ENCODE measurements at regions not wholly inside any gene's neighbourhood (a gene's known extent, or its start where the extent isn't known, plus 50 kb on each side); places are given as distances from the start of the nearest gene placed in this dataset.
"Not testable (repeated sequence)": the region's sequence is repeated elsewhere in the genome, so short reads cannot be mapped to it uniquely, and the experiment has no call there.

DNA sequence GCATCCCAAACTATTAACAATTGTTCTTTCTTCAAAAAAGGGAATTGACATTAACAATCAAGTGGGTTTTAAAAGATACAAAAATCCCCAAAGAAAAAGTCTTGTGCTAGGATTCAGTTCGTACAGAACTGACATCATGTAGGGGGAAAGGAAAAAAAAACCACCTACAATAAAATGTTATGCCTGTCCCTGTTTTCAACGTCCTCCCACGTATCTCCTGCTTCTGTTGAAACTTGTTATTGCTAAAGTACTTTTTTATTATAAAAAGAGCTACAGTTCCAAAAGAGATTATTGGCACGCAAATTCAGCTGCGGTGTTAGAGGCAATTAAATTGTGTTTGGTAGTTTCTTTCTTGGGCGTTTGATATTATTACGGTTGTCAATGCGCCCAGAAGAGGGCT lies 102.8 kb upstream of the PHACTR1 start:
- no peak overlapping the region for H3K27ac Mint-ChIP-seq
- no peaks in the 10 kb centered on the region for H3K9me3 Mint-ChIP-seq
- H3K27me3 Mint-ChIP-seq = peaks cover 3% of the 10 kb centered on the region
- H3K36me3 Mint-ChIP-seq = no peaks in the 10 kb centered on the region
- ChIA-PET POLR2A (no interaction called here), CTCF (no interaction called here)
- intact Hi-C loops (cut with micrococcal nuclease) = no loop called here
- no peak overlapping the region for H3K4me3 Mint-ChIP-seq
- no peak for DNase-seq
- H3K4me1 Mint-ChIP-seq (ENCODE audit: low read depth) = no peaks in the 10 kb centered on the region

DNA sequence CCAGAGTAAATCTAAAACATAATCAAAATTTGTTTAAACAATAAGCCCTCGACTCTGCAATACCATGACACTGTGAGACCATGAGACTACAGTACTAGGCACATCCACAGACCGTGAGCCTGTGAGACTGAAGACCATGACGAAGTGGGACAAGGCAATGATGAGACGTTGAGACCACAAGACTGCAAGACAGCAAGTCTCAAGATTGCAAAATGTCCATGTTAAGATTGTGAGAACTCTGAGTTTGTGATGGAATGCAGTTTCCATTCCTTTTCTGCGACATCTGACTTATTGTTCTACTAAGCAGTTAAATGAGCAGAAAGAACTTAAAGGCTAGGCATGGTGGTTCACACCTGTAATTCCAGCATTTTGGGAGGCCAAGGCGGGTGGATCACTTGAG lies 102.1 kb upstream of the PHACTR1 start:
- H3K4me1 Mint-ChIP-seq (ENCODE audit: low read depth) = no peaks in the 10 kb centered on the region
- no peaks in the 10 kb centered on the region for H3K36me3 Mint-ChIP-seq
- CTCF ChIA-PET = no interaction called here
- no peaks in the 10 kb centered on the region for H3K9me3 Mint-ChIP-seq
- intact Hi-C loops (cut with micrococcal nuclease) = no loop called here
- no peak overlapping the region for H3K4me3 Mint-ChIP-seq
- POLR2A ChIA-PET = no interaction called here
- DNase-seq = no peak
- H3K27ac Mint-ChIP-seq = no peak overlapping the region
- peaks cover 3% of the 10 kb centered on the region for H3K27me3 Mint-ChIP-seq

DNA sequence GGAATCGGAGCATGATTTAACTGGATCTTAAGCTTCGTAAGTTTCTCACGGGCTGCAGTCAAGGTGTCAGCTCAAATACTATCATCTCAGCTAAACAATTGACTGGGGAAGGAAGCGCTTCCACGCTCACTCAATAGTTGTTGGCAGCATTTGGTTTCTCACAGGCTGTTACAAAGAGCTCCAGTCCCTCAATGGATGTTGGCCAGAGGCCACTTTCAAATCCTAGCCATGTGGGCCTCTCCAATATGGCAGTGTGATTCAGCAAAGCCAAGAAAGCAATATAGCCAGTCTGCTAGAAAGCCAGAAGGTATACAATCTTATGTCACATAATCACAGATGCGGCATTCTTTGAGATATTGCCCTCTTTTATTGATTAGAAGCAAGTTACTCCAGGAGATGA lies 98.3 kb upstream of the PHACTR1 start:
- Mint-ChIP-seq H3K4me3 (no peak overlapping the region), H3K27me3 (peaks cover 1% of the 10 kb centered on the region), H3K9me3 (no peaks in the 10 kb centered on the region), H3K36me3 (no peaks in the 10 kb centered on the region), H3K27ac (no peak overlapping the region), H3K4me1 (ENCODE audit: low read depth) (no peaks in the 10 kb centered on the region)
- intact Hi-C loops (cut with micrococcal nuclease) = no loop called here
- POLR2A ChIA-PET = no interaction called here
- no peak for DNase-seq
- CTCF ChIA-PET = interaction anchor here (1.1 kb wide), 1 partner anchor 12 kb away, joined by 3 read pairs; no protein-coding TSS in a partner anchor

DNA sequence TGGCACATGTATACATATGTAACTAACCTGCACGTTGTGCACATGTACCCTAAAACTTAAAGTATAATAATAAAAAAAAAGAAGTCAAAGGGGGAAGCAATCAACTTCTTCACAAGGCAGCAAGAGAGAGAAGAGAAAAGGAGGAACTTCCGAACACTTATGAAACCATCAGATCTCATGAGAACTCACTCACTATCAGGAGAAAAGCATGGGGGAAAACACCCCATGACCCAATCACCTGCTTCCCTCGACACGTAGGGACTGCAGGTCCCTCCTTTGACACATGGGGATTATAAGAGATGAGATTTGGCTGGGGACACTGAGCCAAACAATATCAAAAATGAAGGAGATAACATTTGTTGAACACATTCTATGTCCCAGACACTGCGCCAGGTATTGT lies 94.8 kb upstream of the PHACTR1 start:
- ChIA-PET POLR2A (no interaction called here), CTCF (no interaction called here)
- Mint-ChIP-seq H3K4me3 (no peak overlapping the region), H3K27me3 (no peaks in the 10 kb centered on the region), H3K9me3 (no peaks in the 10 kb centered on the region), H3K36me3 (no peaks in the 10 kb centered on the region), H3K4me1 (ENCODE audit: low read depth) (no peaks in the 10 kb centered on the region), H3K27ac (no peak overlapping the region)
- no peak for DNase-seq
- intact Hi-C loops (cut with micrococcal nuclease) = no loop called here

GRCh38 chr6:12622566-12622965 lies 94.0 kb upstream of the PHACTR1 start:
- POLR2A ChIA-PET = no interaction called here
- H3K27ac Mint-ChIP-seq = no peak overlapping the region
- H3K27me3 Mint-ChIP-seq = no peaks in the 10 kb centered on the region
- intact Hi-C loops (cut with micrococcal nuclease) = no loop called here
- CTCF ChIA-PET = no interaction called here
- no peaks in the 10 kb centered on the region for H3K36me3 Mint-ChIP-seq
- DNase-seq = no peak
- H3K9me3 Mint-ChIP-seq = no peaks in the 10 kb centered on the region
- no peaks in the 10 kb centered on the region for H3K4me1 Mint-ChIP-seq (ENCODE audit: low read depth)
- no peak overlapping the region for H3K4me3 Mint-ChIP-seq

- CTCF ChIA-PET = no interaction called here
- Mint-ChIP-seq H3K4me3 (no peak overlapping the region), H3K36me3 (no peaks in the 10 kb centered on the region), H3K9me3 (no peaks in the 10 kb centered on the region), H3K4me1 (ENCODE audit: low read depth) (no peaks in the 10 kb centered on the region), H3K27me3 (no peaks in the 10 kb centered on the region), H3K27ac (no peak overlapping the region)
- POLR2A ChIA-PET = no interaction called here
- intact Hi-C loops (cut with micrococcal nuclease) = no loop called here
- DNase-seq = no peak
Measured at GRCh38 chr6:12624142-12624837, 92.3 kb upstream of the PHACTR1 start.

- ChIA-PET POLR2A (no interaction called here), CTCF (interaction anchor here (0.7 kb wide), 1 partner anchor 22 kb away, joined by 3 read pairs; no protein-coding TSS in a partner anchor)
- no peaks in the 10 kb centered on the region for H3K4me1 Mint-ChIP-seq (ENCODE audit: low read depth)
Measured at GRCh38 chr6:12627053-12627452, 89.5 kb upstream of the PHACTR1 start.

GRCh38 chr6:12628327-12628726 lies 88.2 kb upstream of the PHACTR1 start:
- Mint-ChIP-seq H3K4me1 (ENCODE audit: low read depth) (no peaks in the 10 kb centered on the region), H3K27me3 (no peaks in the 10 kb centered on the region), H3K27ac (no peak overlapping the region), H3K36me3 (no peaks in the 10 kb centered on the region), H3K4me3 (no peak overlapping the region), H3K9me3 (no peaks in the 10 kb centered on the region)
- no peak for DNase-seq
- CTCF ChIA-PET = interaction anchor here (0.7 kb wide), 1 partner anchor 11 kb away, joined by 4 read pairs; no protein-coding TSS in a partner anchor
- POLR2A ChIA-PET = no interaction called here
- intact Hi-C loops (cut with micrococcal nuclease) = no loop called here

More at GRCh38 chr6:12627053-12627452, 89.5 kb upstream of the PHACTR1 start:
- Mint-ChIP-seq H3K27ac (no peak overlapping the region), H3K4me3 (no peak overlapping the region), H3K27me3 (no peaks in the 10 kb centered on the region), H3K36me3 (no peaks in the 10 kb centered on the region), H3K9me3 (no peaks in the 10 kb centered on the region)
- DNase-seq = no peak
- intact Hi-C loops (cut with micrococcal nuclease) = no loop called here

- CTCF ChIA-PET = not testable (repeated sequence)
Measured at GRCh38 chr6:12633746-12634145, 82.8 kb upstream of the PHACTR1 start.

DNA sequence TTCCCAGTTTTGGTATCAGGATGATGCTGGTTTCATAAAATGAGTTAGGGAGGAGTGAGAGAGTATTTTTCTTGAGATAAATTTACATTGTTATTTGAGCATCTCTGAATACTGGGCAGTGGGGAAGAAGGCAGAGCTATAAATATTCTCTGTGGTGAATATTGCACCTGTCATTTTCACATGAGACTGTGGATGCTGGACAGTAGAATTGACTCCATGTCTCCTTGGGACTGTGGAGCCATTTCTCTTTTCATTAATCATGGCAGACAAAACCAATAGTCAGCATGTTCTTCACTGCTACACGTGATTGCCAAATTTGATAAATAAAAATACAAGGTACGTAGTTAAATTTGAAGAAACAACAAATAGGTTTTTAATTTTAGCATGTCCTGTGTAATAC lies 81.2 kb upstream of the PHACTR1 start:
- intact Hi-C loops (cut with micrococcal nuclease) = loop anchor here (5.0 kb wide), 1 partner anchor 697 kb away; no protein-coding TSS in a partner anchor

More at GRCh38 chr6:12633746-12634145, 82.8 kb upstream of the PHACTR1 start:
- DNase-seq; intact Hi-C loops (cut with micrococcal nuclease); POLR2A ChIA-PET; H3K9me3 Mint-ChIP-seq; H3K4me3 Mint-ChIP-seq; H3K36me3 Mint-ChIP-seq; H3K4me1 Mint-ChIP-seq (ENCODE audit: low read depth); H3K27ac Mint-ChIP-seq: not testable (repeated sequence)
- peaks cover 24% of the 10 kb centered on the region for H3K27me3 Mint-ChIP-seq

GRCh38 chr6:12635813-12636212 lies 80.8 kb upstream of the PHACTR1 start:
- H3K9me3 Mint-ChIP-seq = peaks cover 12% of the 10 kb centered on the region
- CTCF ChIA-PET = no interaction called here
- intact Hi-C loops (cut with micrococcal nuclease) = loop anchor here (5.0 kb wide), 1 partner anchor 696 kb away; no protein-coding TSS in a partner anchor
- POLR2A ChIA-PET = no interaction called here
- peaks cover 24% of the 10 kb centered on the region for H3K27me3 Mint-ChIP-seq
- no peak for DNase-seq
- no peak overlapping the region for H3K4me3 Mint-ChIP-seq
- H3K4me1 Mint-ChIP-seq (ENCODE audit: low read depth) = no peaks in the 10 kb centered on the region
- H3K36me3 Mint-ChIP-seq = no peaks in the 10 kb centered on the region
- no peak overlapping the region for H3K27ac Mint-ChIP-seq

More for the DNA sequence above, 81.2 kb upstream of the PHACTR1 start:
- Mint-ChIP-seq H3K4me1 (ENCODE audit: low read depth) (no peaks in the 10 kb centered on the region), H3K9me3 (peaks cover 9% of the 10 kb centered on the region), H3K27ac (no peak overlapping the region), H3K4me3 (no peak overlapping the region), H3K27me3 (peaks cover 24% of the 10 kb centered on the region), H3K36me3 (no peaks in the 10 kb centered on the region)
- CTCF ChIA-PET = no interaction called here
- no peak for DNase-seq
- POLR2A ChIA-PET = no interaction called here

DNA sequence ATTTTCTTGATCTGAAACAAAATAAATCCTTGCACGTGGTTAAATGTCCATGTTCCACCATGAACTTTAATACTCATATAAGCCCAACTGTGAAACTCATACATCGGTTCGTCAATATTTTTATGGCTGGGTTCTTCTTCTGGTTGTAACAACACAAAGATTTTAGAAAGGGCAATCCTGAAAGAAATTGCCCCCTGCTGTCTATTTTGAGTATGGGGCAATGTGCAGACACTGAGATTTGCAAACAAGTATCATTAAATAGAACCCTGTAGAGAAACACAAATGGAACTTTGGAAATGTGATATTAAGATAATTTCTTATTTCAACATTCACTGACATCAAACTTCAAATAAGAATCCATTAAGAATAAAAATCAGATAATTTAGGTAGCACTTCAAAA lies 80.2 kb upstream of the PHACTR1 start:
- intact Hi-C loops (cut with micrococcal nuclease) = loop anchor here (5.0 kb wide), 1 partner anchor 696 kb away; no protein-coding TSS in a partner anchor
- Mint-ChIP-seq H3K27me3 (peaks cover 24% of the 10 kb centered on the region), H3K27ac (no peak overlapping the region), H3K36me3 (no peaks in the 10 kb centered on the region), H3K9me3 (peaks cover 12% of the 10 kb centered on the region), H3K4me1 (ENCODE audit: low read depth) (no peaks in the 10 kb centered on the region), H3K4me3 (no peak overlapping the region)
- ChIA-PET CTCF (no interaction called here), POLR2A (no interaction called here)
- DNase-seq = no peak

GRCh38 chr6:12637960-12638641 lies 78.5 kb upstream of the PHACTR1 start:
- Mint-ChIP-seq H3K36me3 (no peaks in the 10 kb centered on the region), H3K27ac (no peak overlapping the region), H3K9me3 (peaks cover 12% of the 10 kb centered on the region), H3K4me3 (no peak overlapping the region), H3K4me1 (ENCODE audit: low read depth) (no peaks in the 10 kb centered on the region), H3K27me3 (peaks cover 24% of the 10 kb centered on the region)
- intact Hi-C loops (cut with micrococcal nuclease) = loop anchor here (1.0 to 5.0 kb wide), 3 partner anchors 206 to 694 kb away; no protein-coding TSS in a partner anchor
- CTCF ChIA-PET = interaction anchor here (0.6 to 2.0 kb wide), 4 partner anchors 254 to 1097 kb away, joined by 3 to 8 read pairs (median 6); no protein-coding TSS in a partner anchor
- DNase-seq = peak; percentile 57
- POLR2A ChIA-PET = no interaction called here
